GM18511 (cell line): ENCODE measurements at regions not wholly inside any gene's neighbourhood (a gene's known extent, or its start where the extent isn't known, plus 50 kb on each side); places are given as distances from the start of the nearest gene placed in this dataset.

ENCODE experiments used
- ATAC-seq: cut with Tn5 transposase; IDR thresholded peaks from one replicate; pipeline ENCODE4 v1.9.1; 2021; ENCODE audit warnings: mild to moderate bottlenecking, moderate library complexity; ENCODE audit not compliant: unreplicated experiment

DNA sequence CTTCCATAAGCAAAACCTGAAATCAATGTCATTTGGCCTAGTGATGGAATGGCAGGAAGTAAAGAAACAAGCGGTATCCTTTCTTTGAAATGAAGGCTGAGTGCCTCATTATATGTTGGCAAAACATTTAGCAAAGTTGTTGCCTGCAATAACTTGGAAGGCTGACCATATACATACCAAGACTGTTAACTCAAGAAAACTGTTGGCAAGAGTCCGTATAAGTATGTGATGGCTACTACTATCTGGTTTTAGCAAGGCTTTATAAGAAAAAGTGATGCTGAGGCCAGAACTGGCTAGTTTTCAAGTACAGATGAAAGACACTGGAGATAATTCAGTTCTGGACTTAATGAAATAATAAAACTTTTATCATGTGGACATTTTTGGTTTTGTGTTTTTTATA, 356.2 kb downstream of the ZNF521 start:
- no peak for ATAC-seq

GRCh38 chr18:24999650-25000267, 352.2 kb downstream of the ZNF521 start:
- no peak for ATAC-seq

- no peak for ATAC-seq
Observed at GRCh38 chr18:25001803-25002202, 350.2 kb downstream of the ZNF521 start.

GRCh38 chr18:25005541-25006403, 346.2 kb downstream of the ZNF521 start:
- no peak for ATAC-seq

- no peak for ATAC-seq
Observed at GRCh38 chr18:25010623-25011374, 341.2 kb downstream of the ZNF521 start.
